ENCODE measurements at regions not wholly inside any gene's neighbourhood (a gene's known extent, or its start where the extent isn't known, plus 50 kb on each side); places are given as distances from the start of the nearest gene placed in this dataset.
A peak's percentile ranks its signal among the peaks of the same experiment; 100 is the strongest.

DNA sequence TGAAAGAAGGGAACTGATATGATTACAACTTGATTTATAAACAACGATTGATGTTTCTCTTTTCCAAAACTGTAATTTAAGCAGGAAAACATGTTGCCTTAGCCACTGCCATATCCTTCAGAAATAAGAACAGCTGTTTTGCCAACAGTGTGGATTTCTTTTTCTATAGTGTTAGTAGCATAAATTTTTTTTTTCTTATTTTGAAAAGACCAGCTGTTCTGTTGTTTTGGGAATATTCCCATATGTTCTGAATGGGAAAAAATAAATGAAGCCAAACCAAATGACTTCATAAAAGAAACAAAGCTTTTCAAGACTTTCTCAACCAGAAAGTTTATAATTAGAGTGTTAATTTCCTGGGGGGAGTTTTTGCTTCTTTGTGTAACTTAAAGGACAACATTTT, 83.9 kb upstream of the ARHGAP24 start:
- TF ChIP-seq EP300 (IDR thresholded peaks at IDR 0.05), result no peak
- no peak for TF ChIP-seq POLR2A (IDR thresholded peaks at IDR 0.05)
- TF ChIP-seq POLR2AphosphoS5 (IDR thresholded peaks at IDR 0.05), result no peak
- TF ChIP-seq, protein P1, sequence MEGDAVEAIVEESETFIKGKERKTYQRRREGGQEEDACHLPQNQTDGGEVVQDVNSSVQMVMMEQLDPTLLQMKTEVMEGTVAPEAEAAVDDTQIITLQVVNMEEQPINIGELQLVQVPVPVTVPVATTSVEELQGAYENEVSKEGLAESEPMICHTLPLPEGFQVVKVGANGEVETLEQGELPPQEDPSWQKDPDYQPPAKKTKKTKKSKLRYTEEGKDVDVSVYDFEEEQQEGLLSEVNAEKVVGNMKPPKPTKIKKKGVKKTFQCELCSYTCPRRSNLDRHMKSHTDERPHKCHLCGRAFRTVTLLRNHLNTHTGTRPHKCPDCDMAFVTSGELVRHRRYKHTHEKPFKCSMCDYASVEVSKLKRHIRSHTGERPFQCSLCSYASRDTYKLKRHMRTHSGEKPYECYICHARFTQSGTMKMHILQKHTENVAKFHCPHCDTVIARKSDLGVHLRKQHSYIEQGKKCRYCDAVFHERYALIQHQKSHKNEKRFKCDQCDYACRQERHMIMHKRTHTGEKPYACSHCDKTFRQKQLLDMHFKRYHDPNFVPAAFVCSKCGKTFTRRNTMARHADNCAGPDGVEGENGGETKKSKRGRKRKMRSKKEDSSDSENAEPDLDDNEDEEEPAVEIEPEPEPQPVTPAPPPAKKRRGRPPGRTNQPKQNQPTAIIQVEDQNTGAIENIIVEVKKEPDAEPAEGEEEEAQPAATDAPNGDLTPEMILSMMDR (IDR thresholded peaks at IDR 0.05), result no peak
- 59 to 76% (median 69%) methylated on average over 1 of the region's 1 CpG for WGBS, 5 donors
- Histone ChIP-seq H3K27ac (no peak overlapping the region), H3K4me1 (no peaks in the 10 kb centered on the region), H3K9me3 (no peaks in the 10 kb centered on the region), H3K27me3 (no peaks in the 10 kb centered on the region), H3K4me3 (no peak overlapping the region), H3K36me3 (no peaks in the 10 kb centered on the region)
- DNase-seq, result peak in 1 of 2 donors; percentile 17
- intact Hi-C loops (cut with DNase I; ENCODE audit: low total_unique reads), result no loop called here

GRCh38 chr4:85391589-85392410, 83.2 kb upstream of the ARHGAP24 start:
- Histone ChIP-seq H3K9me3 (no peaks in the 10 kb centered on the region), H3K36me3 (no peaks in the 10 kb centered on the region), H3K27me3 (no peaks in the 10 kb centered on the region), H3K4me1 (no peaks in the 10 kb centered on the region), H3K27ac (no peak overlapping the region), H3K4me3 (no peak overlapping the region)
- peak in 1 of 2 donors; percentile 12 for DNase-seq
- intact Hi-C loops (cut with DNase I; ENCODE audit: low total_unique reads), result no loop called here
- TF ChIP-seq, protein P1 (IDR thresholded peaks at IDR 0.05), result no peak
- no peak for TF ChIP-seq EP300 (IDR thresholded peaks at IDR 0.05)
- no peak for TF ChIP-seq POLR2A (IDR thresholded peaks at IDR 0.05)
- TF ChIP-seq POLR2AphosphoS5 (IDR thresholded peaks at IDR 0.05), result no peak
- WGBS, 5 donors, result 56 to 68% (median 65%) methylated on average over 4 of the region's 4 CpGs

DNA sequence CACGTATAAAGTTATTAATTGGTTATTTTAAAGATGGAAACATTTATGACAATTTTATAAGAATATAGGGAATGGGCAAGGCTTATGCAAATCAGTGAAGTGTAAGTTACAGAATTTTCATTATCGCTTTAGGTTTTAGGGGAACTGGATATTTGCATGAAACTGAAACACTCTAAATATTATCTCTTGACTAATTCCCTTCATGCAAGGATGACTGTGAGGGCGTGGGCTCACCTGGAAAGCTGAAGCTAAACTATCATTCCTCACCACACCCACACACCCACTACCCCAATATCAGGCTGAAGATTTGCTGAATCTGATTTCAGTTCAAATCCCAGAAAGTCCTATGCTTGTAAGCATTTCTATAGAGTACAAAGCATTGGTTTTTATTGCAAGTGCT, 81.7 kb upstream of the ARHGAP24 start:
- intact Hi-C loops (cut with DNase I; ENCODE audit: low total_unique reads), result no loop called here
- TF ChIP-seq, protein P1 (IDR thresholded peaks at IDR 0.05), result no peak
- TF ChIP-seq EP300 (IDR thresholded peaks at IDR 0.05), result no peak
- no peak for TF ChIP-seq POLR2A (IDR thresholded peaks at IDR 0.05)
- no peak for TF ChIP-seq POLR2AphosphoS5 (IDR thresholded peaks at IDR 0.05)

GRCh38 chr4:85398276-85398675, 76.7 kb upstream of the ARHGAP24 start:
- intact Hi-C loops (cut with DNase I; ENCODE audit: low total_unique reads), result no loop called here
- H3K27me3 ChIP-seq, result no peaks in the 10 kb centered on the region
- no peak overlapping the region for H3K4me3 ChIP-seq
- peak in 1 of 2 donors; percentile 20 for DNase-seq
- no peaks in the 10 kb centered on the region for H3K36me3 ChIP-seq
- no peaks in the 10 kb centered on the region for H3K9me3 ChIP-seq
- H3K27ac ChIP-seq, result no peak overlapping the region
- 66 to 87% (median 79%) methylated on average over 1 of the region's 1 CpG for WGBS, 5 donors
- H3K4me1 ChIP-seq, result no peaks in the 10 kb centered on the region
- no peak for TF ChIP-seq POLR2AphosphoS5 (IDR thresholded peaks at IDR 0.05)
- TF ChIP-seq POLR2A (IDR thresholded peaks at IDR 0.05), result no peak
- no peak for TF ChIP-seq EP300 (IDR thresholded peaks at IDR 0.05)
- TF ChIP-seq, protein P1 (IDR thresholded peaks at IDR 0.05), result no peak

More for the DNA sequence above, 81.7 kb upstream of the ARHGAP24 start:
- Histone ChIP-seq H3K4me1 (no peaks in the 10 kb centered on the region), H3K27ac (no peak overlapping the region), H3K36me3 (no peaks in the 10 kb centered on the region), H3K4me3 (no peak overlapping the region), H3K27me3 (no peaks in the 10 kb centered on the region), H3K9me3 (no peaks in the 10 kb centered on the region)
- no peak for DNase-seq
- WGBS, 5 donors, result 87 to 90% (median 88%) methylated on average over 3 of the region's 3 CpGs

Measured in stomach (tissue), 8 donors.